Activated CD8-positive, alpha-beta memory T cell treated with anti-CD3 and anti-CD28 coated beads for 1 hour (primary cell): ENCODE measurements at regions not wholly inside any gene's neighbourhood (a gene's known extent, or its start where the extent isn't known, plus 50 kb on each side); places are given as distances from the start of the nearest gene placed in this dataset.

ENCODE experiments used
- DNase-seq, 2 donors: peaks; one replicate each; pipeline ENCODE4 v3.0.0-alpha.2; 2020; ENCODE audit warnings: low read depth in 1 of 2; ENCODE audit errors: extremely low read depth in 1 of 2

GRCh38 chr20:52823303-52823702, 148.9 kb upstream of the TSHZ2 start:
- no peak for DNase-seq

GRCh38 chr20:52820641-52821292, 151.4 kb upstream of the TSHZ2 start:
- no peak for DNase-seq

GRCh38 chr20:52818491-52818890, 153.7 kb upstream of the TSHZ2 start:
- DNase-seq = no peak

GRCh38 chr20:52817981-52818380, 154.2 kb upstream of the TSHZ2 start:
- no peak for DNase-seq

- no peak for DNase-seq
These were observed 154.6 kb upstream of the TSHZ2 start for GRCh38 chr20:52817511-52817910.

- DNase-seq = no peak
These were observed 157.8 kb upstream of the TSHZ2 start for GRCh38 chr20:52814371-52814770.

GRCh38 chr20:52812231-52812847, 159.8 kb upstream of the TSHZ2 start:
- no peak for DNase-seq

GRCh38 chr20:52809003-52809402, 163.2 kb upstream of the TSHZ2 start:
- DNase-seq = no peak

- DNase-seq = no peak
These were observed 165.2 kb upstream of the TSHZ2 start for GRCh38 chr20:52806918-52807317.

GRCh38 chr20:52805843-52806242, 166.3 kb upstream of the TSHZ2 start:
- no peak for DNase-seq

GRCh38 chr20:52805296-52805571, 166.9 kb upstream of the TSHZ2 start:
- DNase-seq = no peak

GRCh38 chr20:52804497-52805295, 167.5 kb upstream of the TSHZ2 start:
- no peak for DNase-seq

GRCh38 chr20:52801628-52802006, 170.5 kb upstream of the TSHZ2 start:
- no peak for DNase-seq

GRCh38 chr20:52800734-52801627, 171.2 kb upstream of the TSHZ2 start:
- no peak for DNase-seq

- DNase-seq = no peak
These were observed 173.0 kb upstream of the TSHZ2 start for GRCh38 chr20:52799130-52799529.

GRCh38 chr20:52798124-52798523, 174.0 kb upstream of the TSHZ2 start:
- no peak for DNase-seq

- DNase-seq = no peak
These were observed 177.3 kb upstream of the TSHZ2 start for GRCh38 chr20:52794853-52795252.

GRCh38 chr20:52793339-52793963, 178.7 kb upstream of the TSHZ2 start:
- no peak for DNase-seq

- DNase-seq = no peak
These were observed 181.1 kb upstream of the TSHZ2 start for GRCh38 chr20:52791091-52791490.

GRCh38 chr20:52789716-52790115, 182.4 kb upstream of the TSHZ2 start:
- no peak for DNase-seq

- DNase-seq = no peak
These were observed 184.2 kb upstream of the TSHZ2 start for GRCh38 chr20:52787962-52788361.
